ENCODE measurements at regions not wholly inside any gene's neighbourhood (a gene's known extent, or its start where the extent isn't known, plus 50 kb on each side); places are given as distances from the start of the nearest gene placed in this dataset.

DNA sequence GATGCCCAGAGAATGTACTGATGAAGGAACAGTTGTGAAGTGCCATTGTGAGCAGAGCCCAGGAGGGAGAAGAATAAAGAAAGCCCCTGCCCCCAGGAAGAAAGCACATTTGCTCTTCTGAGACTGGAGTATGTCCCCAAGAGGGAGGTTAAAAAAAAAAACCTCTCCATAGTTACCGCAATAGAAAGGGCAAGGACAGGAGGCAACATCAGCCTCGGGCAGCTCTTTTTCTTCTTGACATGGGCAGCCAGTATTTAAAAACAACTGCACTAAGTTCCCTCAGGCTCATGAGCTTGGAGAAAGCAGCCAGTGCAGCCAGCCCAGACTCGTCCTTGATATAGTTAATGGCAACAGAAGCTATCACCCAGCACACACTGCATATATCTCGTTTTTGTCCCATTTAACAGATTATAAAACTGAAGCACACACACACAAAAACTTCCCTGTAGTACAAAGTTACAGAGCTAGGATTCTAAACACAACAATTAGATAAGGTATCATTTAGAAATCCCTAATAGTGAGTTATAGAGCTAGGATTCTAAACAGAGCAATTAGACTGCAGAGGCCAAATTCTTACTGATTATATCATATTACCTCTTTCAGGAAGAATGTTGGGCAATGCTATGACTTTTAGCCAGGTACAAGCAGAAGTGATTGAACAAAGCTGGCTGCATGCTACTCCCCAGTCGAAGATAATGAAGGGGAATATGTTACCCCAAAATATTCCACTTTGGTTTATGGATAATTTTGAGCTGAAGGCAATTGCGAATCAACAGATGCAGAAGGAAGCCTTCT lies 823.5 kb downstream of the GRID1 start:
- DNase-seq (ENCODE audit: low spot score): no peak

- DNase-seq (ENCODE audit: low spot score): no peak
Measured at GRCh38 chr10:85544956-85545355, 821.6 kb downstream of the GRID1 start.

DNA sequence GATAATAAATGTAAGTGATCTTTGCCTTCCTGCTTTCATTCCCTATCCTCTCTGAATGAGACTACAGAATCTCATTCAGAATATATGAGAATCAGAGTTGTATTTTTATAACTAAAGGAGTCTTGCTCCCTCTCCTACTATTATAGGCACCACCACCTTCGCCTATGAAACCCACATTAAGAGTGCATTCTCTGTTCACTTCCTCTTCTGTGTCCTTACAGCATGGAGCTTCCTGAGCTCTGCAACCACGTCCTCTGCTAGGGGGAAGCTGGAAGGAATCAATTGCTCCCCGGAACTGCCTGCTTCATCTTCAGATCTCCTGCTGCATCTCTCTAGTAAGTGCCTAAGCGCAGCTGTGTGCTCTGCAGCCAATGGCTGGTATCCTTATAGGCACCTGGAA lies 820.7 kb downstream of the GRID1 start:
- no peak for DNase-seq (ENCODE audit: low spot score)

GRCh38 chr10:85547460-85548023 lies 819.1 kb downstream of the GRID1 start:
- no peak for DNase-seq (ENCODE audit: low spot score)

GRCh38 chr10:85548034-85548433 lies 818.6 kb downstream of the GRID1 start:
- peak; percentile 47 for DNase-seq (ENCODE audit: low spot score)
